HepG2 (cell line): ENCODE measurements at regions not wholly inside any gene's neighbourhood (a gene's known extent, or its start where the extent isn't known, plus 50 kb on each side); places are given as distances from the start of the nearest gene placed in this dataset.

ENCODE experiments used
- ATF1 ChIP-seq: IDR thresholded peaks from 2 replicates; pipeline ENCODE4 v1.6.1; 2016; ENCODE audit warnings: mild to moderate bottlenecking, control low read depth
- NFE2L1 ChIP-seq: sonication (generic); formaldehyde crosslinking; IDR thresholded peaks from 2 replicates; pipeline ENCODE4 v1.4.0; 2020; ENCODE audit warnings: missing genetic modification reagents, mild to moderate bottlenecking, borderline replicate concordance
- POLR2A ChIP-seq, 2 experiments: IDR thresholded peaks; 2 replicates each; pipeline ENCODE4 v1.6.1; 2011; ENCODE audit warnings: low read depth in 2 of 2, low read length in 2 of 2, mild to moderate bottlenecking in 1 of 2, moderate library complexity in 1 of 2; ENCODE audit not compliant: insufficient read depth in 1 of 2
- POLR2AphosphoS5 ChIP-seq: IDR thresholded peaks from 2 replicates; pipeline ENCODE4 v1.6.1; 2012; ENCODE audit warnings: low read depth, low read length
- RFX5 ChIP-seq: IDR thresholded peaks from 2 replicates; pipeline ENCODE4 v1.6.1; 2011; ENCODE audit warnings: low read depth, low read length, improper control_type of control experiment
- SMC3 ChIP-seq: IDR thresholded peaks from 2 replicates; pipeline ENCODE4 v1.6.1; 2011; ENCODE audit warnings: low read length, improper control_type of control experiment
- SP1 ChIP-seq, 2 experiments: fragments of 450-650 bp in 1 of 2; sonication (generic) in 1 of 2; formaldehyde crosslinking in 1 of 2; IDR thresholded peaks; 2 replicates each; pipeline versions ENCODE4 v1.4.0 to v1.6.1; 2016 to 2020; ENCODE audit warnings: missing genetic modification reagents in 1 of 2
- TAF1 ChIP-seq: sonication (generic); formaldehyde crosslinking; IDR thresholded peaks from 2 replicates; pipeline ENCODE4 v1.4.0; 2020; ENCODE audit warnings: missing genetic modification reagents
- TCF12 ChIP-seq, 2 experiments: fragments of 450-650 bp in 1 of 2; sonication (generic) in 1 of 2; formaldehyde crosslinking in 1 of 2; IDR thresholded peaks; 2 replicates each; pipeline versions ENCODE4 v1.6.1 to v1.8.0; 2017 to 2022; ENCODE audit warnings: antibody characterized with exemption in 1 of 2, mild to moderate bottlenecking in 1 of 2, missing genetic modification reagents in 1 of 2, moderate library complexity in 1 of 2
- ZSCAN20 ChIP-seq: sonication (generic); formaldehyde crosslinking; IDR thresholded peaks from 2 replicates; pipeline ENCODE4 v1.4.0; 2020; ENCODE audit warnings: missing genetic modification reagents, mild to moderate bottlenecking, borderline replicate concordance
- TF ChIP-seq, protein P1 (sequence below): sonication (generic); formaldehyde crosslinking; IDR thresholded peaks from 2 replicates; pipeline ENCODE4 v1.8.1; 2023; ENCODE audit warnings: mild to moderate bottlenecking, missing genetic modification reagents

DNA sequence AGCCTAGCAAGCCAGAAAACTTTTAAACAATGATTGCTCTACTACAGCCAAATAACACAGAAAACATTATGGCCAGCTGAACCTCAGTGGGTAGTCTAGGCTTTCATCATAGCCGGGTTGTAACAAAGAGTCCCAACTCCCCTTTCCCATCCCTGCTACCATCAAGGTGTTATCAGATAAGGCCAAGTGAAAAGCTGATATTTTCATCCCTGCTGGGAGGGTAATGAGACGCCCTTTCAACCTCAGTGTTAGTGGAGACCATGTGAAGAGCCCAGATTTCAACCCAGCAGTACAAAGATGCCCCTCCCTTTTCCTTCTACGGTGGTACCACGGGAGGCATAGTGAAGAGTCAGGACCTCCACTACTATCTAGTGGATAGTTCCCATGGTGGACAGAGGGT, 433.7 kb downstream of the GPM6A start:
- no peak for TF ChIP-seq TAF1 (CRISPR knock-in tag)
- TF ChIP-seq SP1 (IDR thresholded peaks at IDR 0.05): no peak
- TF ChIP-seq SP1 (CRISPR knock-in tag; IDR thresholded peaks at IDR 0.05): no peak
- no peak for TF ChIP-seq NFE2L1 (CRISPR knock-in tag)
- no peak for TF ChIP-seq ATF1 (CRISPR knock-in tag)
- TF ChIP-seq TCF12 (IDR thresholded peaks at IDR 0.05): no peak
- no peak for TF ChIP-seq TCF12 (CRISPR knock-in tag; IDR thresholded peaks at IDR 0.05)
- TF ChIP-seq ZSCAN20 (CRISPR knock-in tag): no peak
- no peak for TF ChIP-seq RFX5
- TF ChIP-seq SMC3: no peak
- TF ChIP-seq, protein P1, sequence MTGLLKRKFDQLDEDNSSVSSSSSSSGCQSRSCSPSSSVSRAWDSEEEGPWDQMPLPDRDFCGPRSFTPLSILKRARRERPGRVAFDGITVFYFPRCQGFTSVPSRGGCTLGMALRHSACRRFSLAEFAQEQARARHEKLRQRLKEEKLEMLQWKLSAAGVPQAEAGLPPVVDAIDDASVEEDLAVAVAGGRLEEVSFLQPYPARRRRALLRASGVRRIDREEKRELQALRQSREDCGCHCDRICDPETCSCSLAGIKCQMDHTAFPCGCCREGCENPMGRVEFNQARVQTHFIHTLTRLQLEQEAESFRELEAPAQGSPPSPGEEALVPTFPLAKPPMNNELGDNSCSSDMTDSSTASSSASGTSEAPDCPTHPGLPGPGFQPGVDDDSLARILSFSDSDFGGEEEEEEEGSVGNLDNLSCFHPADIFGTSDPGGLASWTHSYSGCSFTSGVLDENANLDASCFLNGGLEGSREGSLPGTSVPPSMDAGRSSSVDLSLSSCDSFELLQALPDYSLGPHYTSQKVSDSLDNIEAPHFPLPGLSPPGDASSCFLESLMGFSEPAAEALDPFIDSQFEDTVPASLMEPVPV (CRISPR knock-in tag): no peak
- no peak for TF ChIP-seq POLR2A (IDR thresholded peaks at IDR 0.05; ENCODE audit: insufficient read depth in 1 of 2, low read depth in 2 of 2, low read length in 2 of 2)
- no peak for TF ChIP-seq POLR2AphosphoS5
